CD14-positive monocyte (primary cell): ENCODE measurements at regions not wholly inside any gene's neighbourhood (a gene's known extent, or its start where the extent isn't known, plus 50 kb on each side); places are given as distances from the start of the nearest gene placed in this dataset.

ENCODE experiments used
- DNase-seq, 3 donors: peaks; one replicate each; pipeline ENCODE4 v3.0.0-alpha.2; 2011 to 2022
- H2AFZ ChIP-seq: 2 replicates; pipeline ENCODE4 v1.6.0; 2012; ENCODE audit warnings: mild to moderate bottlenecking, low read depth, low read length, inconsistent platforms; ENCODE audit not compliant: insufficient read depth, poor library complexity, severe bottlenecking
- H3K27ac ChIP-seq, 2 donors: 1 replicate in 1 of 2; 2 replicates in 1 of 2; pipeline ENCODE4 v1.5.1; 2012 to 2013; ENCODE audit warnings: low read length in 2 of 2, control low read depth in 1 of 2, inconsistent platforms in 1 of 2, low read depth in 1 of 2, mild to moderate bottlenecking in 1 of 2
- H3K27me3 ChIP-seq, 2 donors: one replicate each; pipeline versions ENCODE4 v1.6.0 to v1.6.1; 2011 to 2013; ENCODE audit warnings: low read length in 2 of 2; ENCODE audit not compliant: control insufficient read depth in 2 of 2, insufficient read depth in 2 of 2
- H3K36me3 ChIP-seq, 2 donors: replicated peaks in 1 of 2; 1 replicate in 1 of 2; 2 replicates in 1 of 2; pipeline versions ENCODE4 v1.5.1 to v1.6.1; 2012 to 2013; ENCODE audit warnings: low read length in 2 of 2, control low read depth in 1 of 2, inconsistent platforms in 1 of 2, mild to moderate bottlenecking in 1 of 2; ENCODE audit not compliant: insufficient read depth in 2 of 2, control insufficient read depth in 1 of 2
- H3K4me1 ChIP-seq, 2 donors: 1 replicate in 1 of 2; 2 replicates in 1 of 2; pipeline versions ENCODE4 v1.5.1 to v1.6.1; 2012 to 2013; ENCODE audit warnings: low read length in 2 of 2, control low read depth in 1 of 2, inconsistent platforms in 1 of 2, mild to moderate bottlenecking in 1 of 2, moderate library complexity in 1 of 2; ENCODE audit not compliant: insufficient read depth in 2 of 2, control insufficient read depth in 1 of 2
- H3K4me2 ChIP-seq: replicated peaks from 2 replicates; pipeline ENCODE3; 2012; ENCODE audit warnings: low read length, moderate library complexity, mild to moderate bottlenecking; ENCODE audit not compliant: poor library complexity, severe bottlenecking; ENCODE audit errors: extremely low read depth
- H3K4me3 ChIP-seq, 3 experiments: fragments of 200-600 bp in 1 of 3; sonication (generic) in 1 of 3; replicated peaks in 1 of 3; 1 replicate in 2 of 3; 2 replicates in 1 of 3; pipeline ENCODE4 v1.5.1; 2011 to 2013; ENCODE audit warnings: low read length in 3 of 3, mild to moderate bottlenecking in 3 of 3, control low read depth in 2 of 3, low read depth in 2 of 3, inconsistent platforms in 1 of 3, moderate library complexity in 1 of 3
- H3K79me2 ChIP-seq: 2 replicates; pipeline ENCODE4 v1.6.0; 2012; ENCODE audit warnings: mild to moderate bottlenecking, control low read depth, inconsistent platforms, low read length, moderate library complexity; ENCODE audit not compliant: insufficient read depth
- H3K9ac ChIP-seq: 2 replicates; pipeline ENCODE4 v1.6.0; 2017; ENCODE audit warnings: low read length, mild to moderate bottlenecking; ENCODE audit not compliant: insufficient read depth, poor library complexity, severe bottlenecking
- H3K9me3 ChIP-seq, 2 donors: replicated peaks in 1 of 2; 1 replicate in 1 of 2; 2 replicates in 1 of 2; pipeline versions ENCODE4 v1.5.1 to v1.6.1; 2012 to 2013; ENCODE audit warnings: low read length in 2 of 2, control low read depth in 1 of 2; ENCODE audit not compliant: control insufficient read depth in 1 of 2, insufficient read depth in 1 of 2
- H4K20me1 ChIP-seq: 2 replicates; pipeline ENCODE4 v1.6.0; 2012; ENCODE audit warnings: mild to moderate bottlenecking, low read length, control low read depth, moderate library complexity; ENCODE audit not compliant: insufficient read depth
- H3K27ac Mint-ChIP-seq, 7 donors: one replicate each; pipeline ENCODE4 v1.8.0; 2020; ENCODE audit warnings: mild to moderate bottlenecking in 7 of 7, mixed read lengths in 7 of 7, moderate library complexity in 6 of 7, inconsistent platforms in 2 of 7
- H3K27me3 Mint-ChIP-seq, 3 donors: one replicate each; pipeline ENCODE4 v1.8.0; 2021 to 2022; ENCODE audit warnings: low read depth in 3 of 3, mild to moderate bottlenecking in 3 of 3, mixed read lengths in 3 of 3, moderate library complexity in 3 of 3, inconsistent platforms in 1 of 3
- H3K36me3 Mint-ChIP-seq, 2 donors: one replicate each; pipeline ENCODE4 v1.8.0; 2020; ENCODE audit warnings: mixed read lengths in 2 of 2, inconsistent platforms in 1 of 2, mild to moderate bottlenecking in 1 of 2
- H3K4me1 Mint-ChIP-seq: one replicate; pipeline ENCODE4 v1.8.0; 2020; ENCODE audit warnings: mild to moderate bottlenecking, mixed read lengths
- H3K4me3 Mint-ChIP-seq, 2 donors: one replicate each; pipeline ENCODE4 v1.8.0; 2020; ENCODE audit warnings: mild to moderate bottlenecking in 2 of 2, mixed read lengths in 2 of 2, moderate library complexity in 1 of 2
- H3K9me3 Mint-ChIP-seq, 7 donors: one replicate each; pipeline ENCODE4 v1.8.0; 2020 to 2022; ENCODE audit warnings: mixed read lengths in 7 of 7, mild to moderate bottlenecking in 6 of 7, moderate library complexity in 6 of 7, inconsistent platforms in 2 of 7
- CTCF ChIP-seq: fragments of 200-600 bp; IDR thresholded peaks from one replicate; pipeline ENCODE4 v1.8.0; 2022; ENCODE audit warnings: antibody characterized with exemption, mild to moderate bottlenecking
- WGBS: methylation state at CpG from one replicate; pipeline ENCODE4 v1.1.5; 2013; ENCODE audit warnings: missing lambda C conversion rate; ENCODE audit not compliant: insufficient coverage; 5-methylcytosine and 5-hydroxymethylcytosine counted together
- intact Hi-C, 2 donors: fragments of 100-400 bp; cut with micrococcal nuclease; formaldehyde crosslinking; loops; one replicate each; pipeline versions ENCODE4 v1.15.0 to v1.15.1; 2023

GRCh38 chr9:80070071-80070742, 498.4 kb downstream of the TLE4 start:
- Histone ChIP-seq H2AFZ (no peak overlapping the region), H3K4me3 (no peak overlapping the region)
- no peak for DNase-seq

GRCh38 chr9:80066931-80067330, 495.2 kb downstream of the TLE4 start:
- Histone ChIP-seq H3K4me1 (no peaks in the 10 kb centered on the region), H3K4me3 (no peak overlapping the region), H3K9ac (no peak overlapping the region), H3K36me3 (no peaks in the 10 kb centered on the region), H3K27me3 (no peaks in the 10 kb centered on the region), H3K27ac (no peak overlapping the region), H2AFZ (no peak overlapping the region), H4K20me1 (no peaks in the 10 kb centered on the region), H3K9me3 (no peaks in the 10 kb centered on the region), H3K79me2 (no peaks in the 10 kb centered on the region), H3K4me2 (no peak overlapping the region)
- DNase-seq = no peak
- Mint-ChIP-seq H3K27ac (no peak overlapping the region), H3K9me3 (peaks cover 0 to 12% (median 2%) of the 10 kb centered on the region in 7 donors), H3K36me3 (no peaks in the 10 kb centered on the region), H3K4me3 (no peak overlapping the region), H3K4me1 (no peaks in the 10 kb centered on the region), H3K27me3 (no peaks in the 10 kb centered on the region)
- no peak for TF ChIP-seq CTCF
- WGBS = 92% methylated on average over 2 of the region's 5 CpGs
- intact Hi-C loops = no loop called here

More at GRCh38 chr9:80070071-80070742, 498.4 kb downstream of the TLE4 start:
- Mint-ChIP-seq H3K4me1 (no peaks in the 10 kb centered on the region), H3K27me3 (no peaks in the 10 kb centered on the region), H3K4me3 (no peak overlapping the region), H3K27ac (no peak overlapping the region), H3K36me3 (no peaks in the 10 kb centered on the region), H3K9me3 (peaks cover 0 to 6% (median 3%) of the 10 kb centered on the region in 7 donors)
- no peak overlapping the region for H3K27ac ChIP-seq
- H3K9me3 ChIP-seq = peaks cover 0 to 4% of the 10 kb centered on the region in 2 donors
- H3K36me3 ChIP-seq = no peaks in the 10 kb centered on the region
- no peak for TF ChIP-seq CTCF
- H3K27me3 ChIP-seq = no peaks in the 10 kb centered on the region
- H3K4me1 ChIP-seq = no peaks in the 10 kb centered on the region
- H3K4me2 ChIP-seq = no peak overlapping the region
- intact Hi-C loops = no loop called here
- H3K79me2 ChIP-seq = no peaks in the 10 kb centered on the region
- WGBS = 100% methylated on average over 1 of the region's 3 CpGs
- H4K20me1 ChIP-seq = no peaks in the 10 kb centered on the region
- H3K9ac ChIP-seq = no peak overlapping the region
